HEK293T (cell line): ENCODE measurements at regions not wholly inside any gene's neighbourhood (a gene's known extent, or its start where the extent isn't known, plus 50 kb on each side); places are given as distances from the start of the nearest gene placed in this dataset.

Experiments
- CTCF ChIA-PET: fragments of 350-600 bp; formaldehyde crosslinking; extraction: SDS; loops from one replicate; lab custom pipeline; 2021; ENCODE audit warnings: antibody characterized with exemption, inconsistent platforms; lab: Yijun Ruan, JAX
- POLR2A ChIA-PET: fragments of 350-600 bp; formaldehyde crosslinking; extraction: SDS; loops from one replicate; lab custom pipeline; 2020; ENCODE audit warnings: antibody characterized with exemption, inconsistent platforms; lab: Yijun Ruan, JAX
- DNase-seq: peaks from one replicate; pipeline ENCODE4 v3.0.0; 2012; ENCODE audit warnings: mixed read lengths; ENCODE audit errors: extremely low spot score
- ARNT ChIP-seq: fragments of 450-650 bp; IDR thresholded peaks from 2 replicates; pipeline ENCODE4 v1.6.1; 2017; ENCODE audit warnings: mild to moderate bottlenecking
- BHLHE40 ChIP-seq: fragments of 450-650 bp; IDR thresholded peaks from 2 replicates; pipeline ENCODE4 v1.6.1; 2016; ENCODE audit warnings: mild to moderate bottlenecking, moderate library complexity, borderline replicate concordance
- CTBP1 ChIP-seq: fragments of 450-650 bp; IDR thresholded peaks from 2 replicates; pipeline ENCODE4 v1.6.1; 2016; ENCODE audit warnings: borderline replicate concordance
- ELF4 ChIP-seq: fragments of 450-650 bp; IDR thresholded peaks from 2 replicates; pipeline ENCODE4 v1.6.1; 2017; ENCODE audit warnings: antibody characterized with exemption
- FOXA1 ChIP-seq: fragments of 450-650 bp; IDR thresholded peaks from 2 replicates; pipeline ENCODE4 v1.6.1; 2016; ENCODE audit warnings: mild to moderate bottlenecking
- FOXK2 ChIP-seq: fragments of 450-650 bp; IDR thresholded peaks from 2 replicates; pipeline ENCODE4 v1.6.1; 2016; ENCODE audit warnings: mild to moderate bottlenecking
- FOXM1 ChIP-seq: fragments of 450-650 bp; IDR thresholded peaks from 2 replicates; pipeline ENCODE4 v1.6.1; 2017; ENCODE audit warnings: mild to moderate bottlenecking, borderline replicate concordance
- HDGF ChIP-seq: fragments of 450-650 bp; IDR thresholded peaks from 2 replicates; pipeline ENCODE4 v1.6.1; 2017; ENCODE audit warnings: antibody characterized with exemption, borderline replicate concordance
- L3MBTL2 ChIP-seq: fragments of 450-650 bp; conservative IDR thresholded peaks from 2 replicates; pipeline ENCODE4 v1.6.1; 2016; ENCODE audit warnings: mild to moderate bottlenecking
- LEF1 ChIP-seq: fragments of 450-650 bp; IDR thresholded peaks from 2 replicates; pipeline ENCODE4 v1.6.1; 2017; ENCODE audit warnings: mild to moderate bottlenecking, borderline replicate concordance
- NFRKB ChIP-seq: fragments of 450-650 bp; IDR thresholded peaks from 2 replicates; pipeline ENCODE4 v1.6.1; 2016; ENCODE audit warnings: mild to moderate bottlenecking, moderate library complexity
- PKNOX1 ChIP-seq: fragments of 450-650 bp; IDR thresholded peaks from 2 replicates; pipeline ENCODE4 v1.6.1; 2016
- SP1 ChIP-seq: fragments of 450-650 bp; IDR thresholded peaks from 2 replicates; pipeline ENCODE4 v1.6.1; 2017
- SUZ12 ChIP-seq: fragments of 450-650 bp; IDR thresholded peaks from 2 replicates; pipeline ENCODE4 v1.6.1; 2016; ENCODE audit warnings: mild to moderate bottlenecking
- TARDBP ChIP-seq: fragments of 450-650 bp; IDR thresholded peaks from 2 replicates; pipeline ENCODE4 v1.6.1; 2016
- ZNF384 ChIP-seq: fragments of 450-650 bp; IDR thresholded peaks from 2 replicates; pipeline ENCODE4 v1.6.1; 2016

GRCh38 chr13:109693213-109693612, 93.2 kb downstream of the IRS2 start:
- TF ChIP-seq L3MBTL2 = no peak
- TF ChIP-seq BHLHE40 = no peak
- TF ChIP-seq CTBP1 = no peak
- TF ChIP-seq SUZ12 = no peak
- no peak for TF ChIP-seq SP1
- TF ChIP-seq HDGF = no peak
- no peak for TF ChIP-seq NFRKB
- TF ChIP-seq ELF4 = no peak
- TF ChIP-seq PKNOX1 = no peak
- no peak for TF ChIP-seq ZNF384
- TF ChIP-seq FOXM1 = no peak
- TF ChIP-seq TARDBP = no peak
- TF ChIP-seq FOXA1 = no peak
- ChIA-PET POLR2A (no interaction called here), CTCF (no interaction called here)
- DNase-seq = no peak

- no peak for TF ChIP-seq TARDBP
- no peak for TF ChIP-seq NFRKB
- no peak for TF ChIP-seq HDGF
- TF ChIP-seq FOXM1 = no peak
- TF ChIP-seq ARNT = no peak
- TF ChIP-seq FOXK2 = no peak
- no peak for TF ChIP-seq ZNF384
- no peak for TF ChIP-seq CTBP1
- TF ChIP-seq SUZ12 = no peak
- TF ChIP-seq L3MBTL2 = no peak
- TF ChIP-seq ELF4 = no peak
- TF ChIP-seq FOXA1 = no peak
- TF ChIP-seq SP1 = no peak
- TF ChIP-seq BHLHE40 = no peak
- TF ChIP-seq PKNOX1 = no peak
- DNase-seq = no peak
- CTCF ChIA-PET = interaction anchor here (0.6 kb wide), 1 partner anchor 347 kb away, joined by 3 read pairs; no protein-coding TSS in a partner anchor
- POLR2A ChIA-PET = no interaction called here
These were observed 94.7 kb downstream of the IRS2 start for GRCh38 chr13:109691689-109692088.

- TF ChIP-seq PKNOX1 = no peak
- TF ChIP-seq FOXA1 = no peak
- no peak for TF ChIP-seq FOXM1
- TF ChIP-seq NFRKB = no peak
- TF ChIP-seq CTBP1 = no peak
- TF ChIP-seq ARNT = no peak
- TF ChIP-seq LEF1 = no peak
- no peak for TF ChIP-seq TARDBP
- TF ChIP-seq ELF4 = no peak
- no peak for TF ChIP-seq HDGF
- TF ChIP-seq FOXK2 = no peak
- no peak for TF ChIP-seq L3MBTL2
- ChIA-PET CTCF (no interaction called here), POLR2A (no interaction called here)
- no peak for DNase-seq
These were observed 98.6 kb downstream of the IRS2 start for GRCh38 chr13:109687559-109688448.

GRCh38 chr13:109685203-109685602, 101.2 kb downstream of the IRS2 start:
- TF ChIP-seq ELF4 (no peak), NFRKB (no peak), L3MBTL2 (no peak), ARNT (no peak), ZNF384 (no peak), SUZ12 (no peak), HDGF (no peak), SP1 (no peak), CTBP1 (no peak), FOXK2 (no peak), FOXM1 (no peak), LEF1 (no peak), FOXA1 (no peak), BHLHE40 (no peak)
- POLR2A ChIA-PET = no interaction called here
- no peak for DNase-seq
- CTCF ChIA-PET = no interaction called here

- DNase-seq = no peak
- POLR2A ChIA-PET = no interaction called here
- no peak for TF ChIP-seq HDGF
- no peak for TF ChIP-seq ARNT
- no peak for TF ChIP-seq BHLHE40
- TF ChIP-seq ZNF384 = no peak
- TF ChIP-seq L3MBTL2 = no peak
- no peak for TF ChIP-seq ELF4
- CTCF ChIA-PET = no interaction called here
These were observed 101.6 kb downstream of the IRS2 start for GRCh38 chr13:109684824-109685202.
